ENCODE measurements at regions not wholly inside any gene's neighbourhood (a gene's known extent, or its start where the extent isn't known, plus 50 kb on each side); places are given as distances from the start of the nearest gene placed in this dataset.

DNA sequence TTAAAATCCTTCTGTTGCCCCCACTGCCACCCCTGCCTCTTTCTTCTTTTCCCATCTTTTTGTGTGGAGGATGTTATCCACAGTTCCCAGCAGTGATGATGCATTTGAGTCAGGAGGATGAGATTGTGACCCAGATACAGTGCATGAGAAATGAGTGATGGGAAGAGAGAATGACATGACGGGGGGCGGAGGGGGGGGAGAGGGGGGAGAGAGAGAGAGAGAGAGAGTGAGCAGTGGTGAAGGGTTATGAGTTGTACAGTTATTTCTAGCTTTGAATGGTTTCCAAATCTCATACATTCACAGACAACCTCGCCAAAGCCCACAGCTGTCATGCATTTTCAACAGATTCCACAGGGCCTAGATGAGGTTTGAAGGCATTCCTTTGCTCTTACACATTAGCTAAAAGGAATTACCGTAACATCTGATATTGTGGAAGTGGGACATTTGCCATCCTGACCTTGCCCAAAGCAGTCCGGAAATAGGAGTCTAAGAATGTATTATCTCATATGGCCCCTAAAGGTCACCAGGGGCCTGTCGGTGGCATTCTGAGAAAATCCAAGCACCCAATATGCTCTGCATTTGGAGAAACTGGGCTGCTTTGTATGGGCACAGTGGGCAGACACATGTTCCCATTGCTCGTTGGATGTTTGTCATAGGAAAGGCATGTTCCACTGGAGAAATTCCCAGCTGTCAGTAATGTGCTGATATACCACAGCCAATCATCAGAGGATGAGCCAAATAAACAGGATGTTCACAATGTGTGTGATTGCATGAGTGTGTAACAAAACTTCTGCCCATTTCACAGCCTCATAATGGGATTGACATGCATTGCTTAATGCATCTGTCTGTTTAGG lies 435.8 kb downstream of the SPRY1 start:
- TF ChIP-seq ZNF274 (IDR thresholded peaks at IDR 0.05; ENCODE audit: low read depth, low read length), result no peak

DNA sequence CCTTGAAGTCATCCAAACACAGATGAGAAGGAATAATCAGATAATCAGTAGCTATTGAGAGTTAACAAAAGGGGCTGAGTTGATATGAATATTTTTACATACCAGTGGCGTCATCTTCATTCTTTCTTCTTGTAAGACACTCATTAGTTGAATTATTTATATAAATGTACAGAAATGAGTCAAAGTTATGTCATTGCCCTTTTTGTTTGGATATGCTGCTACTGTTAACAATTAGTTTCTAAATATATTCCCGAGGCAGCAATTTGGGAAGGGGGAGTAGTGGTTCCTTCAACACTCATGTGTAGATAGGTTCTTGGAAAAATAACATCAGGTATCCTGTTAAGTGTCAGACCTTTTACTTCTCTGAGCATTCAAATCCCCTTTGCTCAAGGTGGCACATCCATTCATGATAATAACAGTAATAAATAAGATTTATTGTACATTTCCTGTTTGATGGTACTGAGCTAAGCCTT lies 436.6 kb downstream of the SPRY1 start:
- TF ChIP-seq ZNF274 (IDR thresholded peaks at IDR 0.05; ENCODE audit: low read depth, low read length), result no peak
- H3K4me3 ChIP-seq (ENCODE audit: low read length), result no peak overlapping the region

More for the DNA sequence above, 435.8 kb downstream of the SPRY1 start:
- H3K4me3 ChIP-seq (ENCODE audit: low read length), result no peak overlapping the region

DNA sequence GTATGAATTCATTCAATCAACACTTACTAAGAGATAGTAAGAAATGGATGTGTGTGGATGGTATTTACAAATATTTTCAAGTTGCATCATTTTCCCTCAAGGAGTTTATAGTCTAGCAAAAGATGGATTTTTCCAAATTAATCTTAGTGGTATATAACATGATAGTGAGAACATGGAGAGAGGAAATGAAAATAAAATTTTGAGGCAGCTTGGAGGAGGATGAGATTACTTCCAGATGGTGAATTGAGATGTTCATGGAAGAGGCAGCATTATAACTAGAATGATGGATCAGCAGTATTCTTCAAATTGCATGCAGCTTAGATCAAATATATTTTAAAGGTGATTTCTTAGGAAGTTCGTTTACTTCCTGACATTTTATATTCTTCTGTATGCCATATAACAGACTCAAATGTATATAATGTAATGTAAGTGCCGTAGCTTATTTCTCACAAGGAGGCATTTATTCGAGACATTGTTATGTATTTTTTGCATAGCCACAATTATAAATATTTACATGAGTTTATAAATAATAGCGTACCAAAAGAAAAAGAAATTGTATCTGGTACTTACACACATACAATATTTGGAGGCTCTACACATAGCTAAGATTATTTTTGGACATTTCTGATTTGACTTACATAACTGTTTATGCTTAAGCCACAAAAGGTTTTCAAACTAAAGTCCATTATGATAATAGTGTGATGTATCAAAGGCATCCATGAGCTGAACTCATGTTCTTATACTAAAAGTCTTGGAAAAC lies 439.4 kb downstream of the SPRY1 start:
- no peak overlapping the region for H3K4me3 ChIP-seq (ENCODE audit: low read length)
- TF ChIP-seq ZNF274 (IDR thresholded peaks at IDR 0.05; ENCODE audit: low read depth, low read length), result no peak

DNA sequence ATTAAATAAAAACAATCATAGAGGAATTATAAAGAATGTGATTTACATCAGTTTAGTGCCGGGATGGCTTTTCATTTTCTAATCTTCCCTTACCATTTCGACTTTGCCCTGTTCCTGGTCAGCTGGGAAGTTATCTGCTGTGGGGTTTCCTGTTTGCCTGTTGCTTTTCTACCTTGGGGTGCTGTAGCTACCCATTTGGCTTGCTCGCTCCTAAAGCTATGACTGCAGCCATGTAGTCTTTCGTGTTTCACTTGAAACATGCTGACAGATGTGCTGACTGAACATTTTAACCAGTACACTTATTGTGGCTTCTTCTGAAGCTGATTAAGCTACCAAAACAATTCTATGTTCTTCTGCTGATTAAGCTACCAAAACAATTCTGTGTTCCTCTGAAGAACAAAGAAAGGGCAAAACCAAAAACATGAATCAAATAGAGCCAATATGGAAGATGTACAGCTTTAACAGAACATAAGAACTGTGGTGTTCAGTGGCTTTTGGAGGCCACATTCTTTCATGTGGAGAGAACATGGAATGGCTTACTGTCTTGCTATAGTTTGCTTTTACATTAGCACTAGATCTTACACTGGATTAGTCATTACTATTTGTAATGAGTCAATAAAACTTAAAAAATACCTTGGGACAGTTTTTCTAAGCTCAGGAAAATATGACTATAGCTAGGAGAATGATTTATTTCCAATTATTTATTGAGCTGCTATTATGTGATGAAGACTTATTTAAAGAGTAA lies 440.4 kb downstream of the SPRY1 start:
- no peak for TF ChIP-seq ZNF274 (IDR thresholded peaks at IDR 0.05; ENCODE audit: low read depth, low read length)
- H3K4me3 ChIP-seq (ENCODE audit: low read length), result no peak overlapping the region

DNA sequence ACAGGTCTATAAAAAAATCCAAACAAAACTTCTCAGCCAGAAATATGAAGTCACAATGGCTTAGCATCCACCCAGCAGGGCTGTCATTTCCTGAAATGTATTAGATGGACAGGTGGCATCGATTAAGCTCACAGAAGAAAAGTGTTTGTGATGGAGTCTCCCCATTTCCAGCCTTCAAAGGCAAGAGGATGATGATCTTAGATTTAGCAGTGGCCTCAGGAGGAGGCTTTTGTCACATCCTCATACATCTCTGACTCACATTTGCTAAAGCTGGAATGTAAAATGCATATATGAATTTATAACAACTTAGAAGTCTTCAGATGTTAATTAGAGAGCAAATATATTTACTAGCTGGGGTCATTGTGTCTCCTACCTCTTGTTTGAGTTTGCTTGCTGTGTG lies 441.9 kb downstream of the SPRY1 start:
- H3K4me3 ChIP-seq (ENCODE audit: low read length), result no peak overlapping the region

DNA sequence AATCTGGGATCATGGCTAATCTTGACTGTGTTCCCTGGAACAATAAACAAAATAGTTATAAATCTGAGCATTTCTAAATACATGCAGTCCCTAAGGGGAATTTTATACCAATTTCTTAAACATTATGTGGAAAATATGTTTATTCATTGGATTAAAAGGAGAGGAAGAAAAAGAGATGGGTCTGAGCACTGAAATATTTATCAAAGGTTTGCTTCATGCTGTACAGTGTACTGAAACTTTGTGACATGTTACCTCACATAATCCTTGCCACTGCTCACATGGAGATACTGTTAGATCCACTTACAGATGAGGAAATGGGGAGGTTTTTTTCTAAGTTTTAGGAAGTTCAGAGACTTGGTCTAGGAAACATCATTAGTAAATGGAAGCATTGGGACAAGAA lies 443.6 kb downstream of the SPRY1 start:
- no peak for TF ChIP-seq ZNF274 (IDR thresholded peaks at IDR 0.05; ENCODE audit: low read depth, low read length)
- no peak overlapping the region for H3K4me3 ChIP-seq (ENCODE audit: low read length)

More for the DNA sequence above, 441.9 kb downstream of the SPRY1 start:
- no peak for TF ChIP-seq ZNF274 (IDR thresholded peaks at IDR 0.05; ENCODE audit: low read depth, low read length)

DNA sequence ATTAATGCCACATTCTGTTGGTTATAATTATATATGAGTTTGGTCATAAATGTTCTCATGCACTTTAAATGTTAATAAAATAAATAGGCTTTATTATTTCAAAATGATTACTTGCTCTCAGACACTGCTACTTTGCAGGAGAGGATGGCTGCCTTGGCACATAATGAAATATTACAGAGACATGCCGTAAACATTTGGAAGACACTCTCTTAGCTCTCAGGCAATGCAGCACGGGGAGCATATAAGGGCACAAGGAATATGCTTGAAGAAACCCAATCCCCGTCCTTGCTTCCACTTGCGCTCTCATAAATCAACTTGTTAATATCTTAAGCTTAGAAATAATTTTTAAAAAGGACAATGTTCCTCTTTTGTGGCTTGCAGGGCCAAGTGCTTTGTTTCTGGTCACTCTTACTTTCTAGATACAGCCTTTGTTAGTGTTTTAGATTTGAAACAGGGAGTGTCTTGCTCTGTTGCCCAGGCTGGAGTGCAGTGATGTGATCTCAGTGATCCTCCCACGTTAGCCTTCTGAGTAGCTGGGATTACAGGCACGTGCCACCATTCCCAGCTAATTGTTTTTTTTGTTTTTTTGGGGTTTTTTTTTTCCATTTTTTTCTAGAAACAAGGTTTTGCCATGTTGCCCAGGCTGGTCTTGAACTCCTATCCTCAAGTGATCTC lies 445.0 kb downstream of the SPRY1 start:
- no peak overlapping the region for H3K4me3 ChIP-seq (ENCODE audit: low read length)
- TF ChIP-seq ZNF274 (IDR thresholded peaks at IDR 0.05; ENCODE audit: low read depth, low read length), result no peak

DNA sequence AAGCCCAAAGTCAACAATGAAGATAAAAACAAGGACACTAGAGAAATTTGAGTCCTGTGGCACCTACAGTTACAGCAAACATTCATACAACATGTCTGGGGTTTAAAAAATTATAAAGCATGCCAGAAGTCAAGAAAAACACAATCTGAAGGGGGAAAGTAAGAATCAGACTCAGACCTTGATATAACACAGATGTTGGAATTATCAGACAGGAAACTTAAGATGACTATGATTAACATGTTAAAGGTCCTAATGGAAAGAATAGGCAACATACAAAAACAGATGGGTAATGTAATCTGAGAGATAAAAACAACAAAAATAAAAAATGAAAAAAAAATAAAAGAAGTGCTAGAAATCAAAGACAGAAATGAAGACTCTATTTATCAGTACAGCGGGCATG lies 446.5 kb downstream of the SPRY1 start:
- TF ChIP-seq ZNF274 (IDR thresholded peaks at IDR 0.05; ENCODE audit: low read depth, low read length), result no peak
- no peak overlapping the region for H3K4me3 ChIP-seq (ENCODE audit: low read length)

DNA sequence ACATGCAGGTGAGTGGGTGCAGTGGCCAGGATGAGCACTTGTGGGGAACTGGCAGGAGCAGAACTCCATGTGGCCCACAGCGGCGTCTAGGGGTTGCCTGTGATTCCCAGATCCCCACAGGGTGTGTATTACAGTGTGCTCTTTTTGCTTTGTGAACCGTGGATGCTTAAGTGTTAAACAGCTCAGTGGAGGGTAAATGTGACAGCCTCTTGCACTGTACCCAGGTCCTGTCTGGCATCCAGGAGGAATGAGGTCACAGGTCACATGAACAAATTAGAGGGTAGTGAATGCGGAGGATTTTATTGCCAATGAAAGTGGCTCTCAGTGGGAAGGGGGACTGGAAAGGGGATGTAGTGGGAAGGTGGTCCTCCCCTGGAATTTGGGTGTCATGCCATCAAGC lies 447.8 kb downstream of the SPRY1 start:
- H3K4me3 ChIP-seq (ENCODE audit: low read length), result no peak overlapping the region
- no peak for TF ChIP-seq ZNF274 (IDR thresholded peaks at IDR 0.05; ENCODE audit: low read depth, low read length)

DNA sequence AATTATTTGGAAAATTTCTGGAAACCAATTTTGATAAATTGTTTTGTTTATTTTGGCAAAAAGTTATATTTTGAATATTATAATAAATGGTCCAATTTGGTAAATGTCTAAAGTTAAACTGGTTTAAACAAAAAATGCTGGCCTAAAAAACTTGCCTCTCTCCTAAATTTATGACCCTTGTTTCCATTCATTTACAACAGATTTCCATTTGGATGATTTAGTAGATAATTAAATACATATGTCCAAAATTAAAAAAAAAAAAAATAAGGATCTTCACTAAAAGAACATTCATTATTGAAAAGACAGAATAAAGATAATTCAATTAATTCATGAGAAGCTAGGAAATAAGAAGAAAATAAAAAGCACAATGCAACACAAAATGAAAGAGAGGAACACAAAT lies 449.5 kb downstream of the SPRY1 start:
- H3K4me3 ChIP-seq (ENCODE audit: low read length), result no peak overlapping the region
- no peak for TF ChIP-seq ZNF274 (IDR thresholded peaks at IDR 0.05; ENCODE audit: low read depth, low read length)

DNA sequence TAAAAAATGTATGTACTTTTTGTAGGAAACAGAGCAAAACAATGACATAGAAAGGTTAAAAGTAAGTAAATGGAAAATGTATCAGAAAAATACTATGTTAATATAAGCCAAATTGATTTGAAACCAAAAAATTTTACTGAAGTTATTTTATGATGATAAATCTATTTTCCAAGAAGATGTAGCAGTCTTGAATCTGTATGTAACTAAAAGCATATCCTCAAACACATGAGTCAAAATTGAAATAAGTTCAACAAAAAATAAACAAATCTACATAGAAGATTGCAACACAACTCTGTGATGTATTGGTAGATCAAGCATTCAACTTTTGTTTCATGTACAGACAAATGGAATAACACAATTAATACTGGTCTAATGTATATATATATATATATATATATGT lies 450.0 kb downstream of the SPRY1 start:
- no peak overlapping the region for H3K4me3 ChIP-seq (ENCODE audit: low read length)
- TF ChIP-seq ZNF274 (IDR thresholded peaks at IDR 0.05; ENCODE audit: low read depth, low read length), result no peak

DNA sequence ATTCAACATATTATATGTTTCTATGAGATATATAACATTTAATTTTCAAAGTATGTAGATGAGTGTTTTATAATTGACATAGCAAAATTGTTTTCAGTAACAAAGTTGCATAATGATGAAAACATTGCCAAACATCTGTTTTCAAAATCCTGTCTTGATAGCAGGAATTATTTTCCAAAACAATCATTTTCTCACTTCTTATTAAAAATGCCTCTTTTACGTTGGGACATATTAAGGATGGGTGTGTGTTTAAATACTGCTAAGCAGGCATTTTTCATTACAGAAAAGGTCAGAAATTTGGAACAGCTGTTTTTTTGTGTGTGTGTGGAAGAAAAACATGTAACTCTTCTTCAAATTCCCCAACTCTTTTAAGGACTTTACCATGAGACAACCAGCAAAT lies 452.0 kb downstream of the SPRY1 start:
- no peak for TF ChIP-seq ZNF274 (IDR thresholded peaks at IDR 0.05; ENCODE audit: low read depth, low read length)
- H3K4me3 ChIP-seq (ENCODE audit: low read length), result no peak overlapping the region

DNA sequence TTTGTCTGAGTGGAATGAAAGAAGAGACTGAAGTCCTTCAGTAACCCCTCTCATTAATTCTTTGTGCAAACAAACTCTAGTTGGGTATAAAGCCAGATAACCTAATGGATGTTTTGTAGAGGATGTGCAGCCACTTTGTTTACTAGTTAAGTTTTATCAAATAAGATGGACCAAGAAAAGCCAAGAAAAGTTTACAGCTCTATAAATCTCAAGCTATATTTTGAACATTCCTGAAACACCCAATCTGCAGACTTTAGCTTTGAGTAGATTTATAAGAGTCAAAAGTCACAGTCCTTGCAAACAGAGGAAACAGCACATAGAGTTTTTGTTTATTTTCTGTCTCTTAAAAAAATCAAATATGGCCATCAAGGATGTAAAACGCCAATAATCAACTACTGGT lies 452.9 kb downstream of the SPRY1 start:
- H3K4me3 ChIP-seq (ENCODE audit: low read length), result no peak overlapping the region
- TF ChIP-seq ZNF274 (IDR thresholded peaks at IDR 0.05; ENCODE audit: low read depth, low read length), result no peak

DNA sequence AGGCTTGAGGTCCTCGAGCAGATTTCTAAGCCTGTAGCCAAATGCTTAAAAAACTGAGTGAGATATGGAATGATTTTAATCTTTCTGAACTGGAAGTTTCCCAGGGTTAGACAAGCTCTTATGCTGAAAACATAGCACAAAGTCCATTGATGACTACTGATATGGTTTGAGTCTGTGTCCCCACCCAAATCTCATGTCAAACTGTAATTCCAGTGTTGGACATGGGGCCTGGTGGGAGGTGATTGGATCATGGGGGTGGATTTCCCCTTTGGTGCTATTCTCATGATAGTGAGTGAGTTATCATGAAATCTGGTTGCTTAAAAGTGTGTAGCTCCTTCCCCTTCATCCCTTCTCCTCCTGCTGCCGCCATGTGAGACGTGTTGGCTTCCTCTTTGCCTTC lies 454.9 kb downstream of the SPRY1 start:
- no peak overlapping the region for H3K4me3 ChIP-seq (ENCODE audit: low read length)
- no peak for TF ChIP-seq ZNF274 (IDR thresholded peaks at IDR 0.05; ENCODE audit: low read depth, low read length)

Data from GM08714 (cell line).